OCI-LY1 (cell line): ENCODE measurements at regions not wholly inside any gene's neighbourhood (a gene's known extent, or its start where the extent isn't known, plus 50 kb on each side); places are given as distances from the start of the nearest gene placed in this dataset.

ENCODE experiments used
- H2AFZ ChIP-seq: fragments of 200-600 bp; sonication (generic), shearing (Covaris generic); 2 replicates; pipeline ENCODE4 v1.6.0; 2014; ENCODE audit warnings: antibody characterized with exemption, mild to moderate bottlenecking, low read length
- H3F3A ChIP-seq: fragments of 200-600 bp; sonication (generic), shearing (Covaris generic); 2 replicates; pipeline ENCODE4 v1.6.0; 2014; ENCODE audit warnings: mild to moderate bottlenecking, antibody characterized with exemption, low read length, moderate library complexity; ENCODE audit not compliant: insufficient read depth
- H3K27ac ChIP-seq: fragments of 200-600 bp; sonication (generic); 2 replicates; pipeline ENCODE4 v1.5.1; 2014; ENCODE audit warnings: low read length, mixed run types, mild to moderate bottlenecking, low read depth; ENCODE audit not compliant: poor library complexity, severe bottlenecking
- H3K27me3 ChIP-seq: fragments of 200-600 bp; sonication (generic); 2 replicates; pipeline ENCODE4 v1.6.0; 2014; ENCODE audit warnings: antibody characterized with exemption, mild to moderate bottlenecking, low read length, moderate library complexity; ENCODE audit not compliant: insufficient read depth
- H3K36me3 ChIP-seq: fragments of 200-600 bp; sonication (generic); 2 replicates; pipeline ENCODE4 v1.6.1; 2014; ENCODE audit warnings: mild to moderate bottlenecking, antibody characterized with exemption, low read length, moderate library complexity, mixed read lengths; ENCODE audit not compliant: insufficient read depth
- H3K4me1 ChIP-seq: fragments of 200-600 bp; sonication (generic); 2 replicates; pipeline ENCODE4 v1.5.1; 2014; ENCODE audit warnings: mild to moderate bottlenecking, low read length, moderate library complexity; ENCODE audit not compliant: insufficient read depth, severe bottlenecking
- H3K4me2 ChIP-seq: fragments of 200-600 bp; sonication (generic), shearing (Covaris generic); 2 replicates; pipeline ENCODE4 v1.6.1; 2014; ENCODE audit warnings: low read length
- H3K4me3 ChIP-seq: fragments of 200-600 bp; sonication (generic); 2 replicates; pipeline ENCODE4 v1.5.1; 2014; ENCODE audit warnings: low read length, low read depth, mild to moderate bottlenecking, mixed read lengths; ENCODE audit not compliant: poor library complexity, severe bottlenecking
- H3K79me2 ChIP-seq: fragments of 200-600 bp; shearing (Covaris generic); 2 replicates; pipeline ENCODE4 v1.6.1; 2016; ENCODE audit warnings: mixed run types, low read length, mixed read lengths; ENCODE audit not compliant: insufficient read depth
- H3K9ac ChIP-seq: fragments of 200-600 bp; sonication (generic), shearing (Covaris generic); 2 replicates; pipeline ENCODE4 v1.6.1; 2014; ENCODE audit warnings: mild to moderate bottlenecking, low read length, mixed read lengths
- H3K9me2 ChIP-seq: fragments of 200-600 bp; sonication (generic), shearing (Covaris generic); 2 replicates; pipeline ENCODE4 v1.6.1; 2014; ENCODE audit warnings: low read depth, mild to moderate bottlenecking, low read length, mixed read lengths
- H3K9me3 ChIP-seq: fragments of 200-600 bp; shearing (Covaris generic); 2 replicates; pipeline ENCODE4 v1.6.1; 2014; ENCODE audit warnings: low read length, mixed read lengths
- H4K20me1 ChIP-seq: fragments of 200-600 bp; sonication (generic), shearing (Covaris generic); 2 replicates; pipeline ENCODE4 v1.6.0; 2016; ENCODE audit warnings: mild to moderate bottlenecking, low read length; ENCODE audit not compliant: insufficient read depth
- CTCF ChIP-seq: fragments of 200-600 bp; sonication (generic), shearing (Covaris generic); IDR thresholded peaks from 2 replicates; pipeline ENCODE4 v1.5.1; 2017; ENCODE audit warnings: mild to moderate bottlenecking, antibody characterized with exemption, low read length, moderate library complexity, mixed read lengths
- EZH2 ChIP-seq: fragments of 200-600 bp; sonication (generic), shearing (Covaris generic); IDR thresholded peaks from 2 replicates; pipeline ENCODE4 v1.8.0; 2017; ENCODE audit warnings: borderline replicate concordance, mixed run types, mild to moderate bottlenecking, antibody characterized with exemption, low read length, moderate library complexity, mixed read lengths

GRCh38 chr11:10622108-10622507 lies 53.6 kb upstream of the LYVE1 start:
- Histone ChIP-seq H3K36me3 (no peaks in the 10 kb centered on the region), H3K9me2 (no peaks in the 10 kb centered on the region), H3F3A (no peaks in the 10 kb centered on the region), H3K27me3 (no peaks in the 10 kb centered on the region), H3K4me2 (no peak overlapping the region), H4K20me1 (no peaks in the 10 kb centered on the region), H3K79me2 (no peaks in the 10 kb centered on the region), H2AFZ (no peak overlapping the region), H3K27ac (no peak overlapping the region), H3K9ac (no peak overlapping the region), H3K4me3 (no peak overlapping the region), H3K9me3 (no peaks in the 10 kb centered on the region), H3K4me1 (peaks cover 13% of the 10 kb centered on the region)
- TF ChIP-seq EZH2: no peak
- no peak for TF ChIP-seq CTCF

GRCh38 chr11:10619131-10619680 lies 50.7 kb upstream of the LYVE1 start:
- no peaks in the 10 kb centered on the region for H3K9me3 ChIP-seq
- no peak overlapping the region for H3K4me3 ChIP-seq
- H3F3A ChIP-seq: no peaks in the 10 kb centered on the region
- H4K20me1 ChIP-seq: no peaks in the 10 kb centered on the region
- H3K27ac ChIP-seq: no peak overlapping the region
- H3K27me3 ChIP-seq: no peaks in the 10 kb centered on the region
- H3K36me3 ChIP-seq: no peaks in the 10 kb centered on the region
- no peaks in the 10 kb centered on the region for H3K9me2 ChIP-seq
- H3K4me1 ChIP-seq: peaks cover 13% of the 10 kb centered on the region
- TF ChIP-seq EZH2 (no peak), CTCF (no peak)
- no peak overlapping the region for H3K9ac ChIP-seq
- no peak overlapping the region for H3K4me2 ChIP-seq
- H3K79me2 ChIP-seq: no peaks in the 10 kb centered on the region
- H2AFZ ChIP-seq: no peak overlapping the region

GRCh38 chr11:10618490-10618889 lies 50.0 kb upstream of the LYVE1 start:
- TF ChIP-seq CTCF (no peak), EZH2 (no peak)
- Histone ChIP-seq H3K27me3 (no peaks in the 10 kb centered on the region), H3K9ac (no peak overlapping the region)

More at GRCh38 chr11:10618490-10618889, 50.0 kb upstream of the LYVE1 start:
- Histone ChIP-seq H3K9me2 (no peaks in the 10 kb centered on the region), H2AFZ (no peak overlapping the region), H3K9me3 (no peaks in the 10 kb centered on the region), H3K27ac (no peak overlapping the region), H3K79me2 (no peaks in the 10 kb centered on the region), H3K36me3 (no peaks in the 10 kb centered on the region), H4K20me1 (no peaks in the 10 kb centered on the region), H3F3A (no peaks in the 10 kb centered on the region), H3K4me3 (no peak overlapping the region), H3K4me2 (no peak overlapping the region), H3K4me1 (peaks cover 6% of the 10 kb centered on the region)
